ENCODE measurements at regions not wholly inside any gene's neighbourhood (a gene's known extent, or its start where the extent isn't known, plus 50 kb on each side); places are given as distances from the start of the nearest gene placed in this dataset.

DNA sequence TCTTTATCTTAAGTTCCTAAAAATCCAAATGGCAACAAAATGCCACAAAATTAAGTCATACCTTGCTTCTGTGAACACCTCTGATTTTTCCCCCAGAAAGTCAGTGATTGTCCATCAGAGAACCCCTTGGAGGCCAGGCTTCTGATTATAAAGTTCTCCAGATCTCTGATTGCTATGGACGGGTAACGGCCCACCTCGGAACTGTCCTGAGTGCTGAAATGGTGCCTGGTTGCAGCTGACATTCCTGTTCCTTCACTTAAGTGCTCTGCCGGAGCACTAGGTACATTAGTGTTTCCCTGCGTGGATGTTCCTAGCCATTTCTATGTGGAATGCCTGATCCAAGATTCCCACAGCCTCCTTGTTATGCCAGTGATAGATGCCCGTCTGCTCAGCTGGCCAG lies 85.0 kb downstream of the CHST1 start:
- TF ChIP-seq, protein P1, sequence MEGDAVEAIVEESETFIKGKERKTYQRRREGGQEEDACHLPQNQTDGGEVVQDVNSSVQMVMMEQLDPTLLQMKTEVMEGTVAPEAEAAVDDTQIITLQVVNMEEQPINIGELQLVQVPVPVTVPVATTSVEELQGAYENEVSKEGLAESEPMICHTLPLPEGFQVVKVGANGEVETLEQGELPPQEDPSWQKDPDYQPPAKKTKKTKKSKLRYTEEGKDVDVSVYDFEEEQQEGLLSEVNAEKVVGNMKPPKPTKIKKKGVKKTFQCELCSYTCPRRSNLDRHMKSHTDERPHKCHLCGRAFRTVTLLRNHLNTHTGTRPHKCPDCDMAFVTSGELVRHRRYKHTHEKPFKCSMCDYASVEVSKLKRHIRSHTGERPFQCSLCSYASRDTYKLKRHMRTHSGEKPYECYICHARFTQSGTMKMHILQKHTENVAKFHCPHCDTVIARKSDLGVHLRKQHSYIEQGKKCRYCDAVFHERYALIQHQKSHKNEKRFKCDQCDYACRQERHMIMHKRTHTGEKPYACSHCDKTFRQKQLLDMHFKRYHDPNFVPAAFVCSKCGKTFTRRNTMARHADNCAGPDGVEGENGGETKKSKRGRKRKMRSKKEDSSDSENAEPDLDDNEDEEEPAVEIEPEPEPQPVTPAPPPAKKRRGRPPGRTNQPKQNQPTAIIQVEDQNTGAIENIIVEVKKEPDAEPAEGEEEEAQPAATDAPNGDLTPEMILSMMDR (IDR thresholded peaks at IDR 0.05) = no peak
- TF ChIP-seq POLR2A (IDR thresholded peaks at IDR 0.05) = no peak

All from body of pancreas (tissue), 4 donors.